Ishikawa (cell line): ENCODE measurements at regions not wholly inside any gene's neighbourhood (a gene's known extent, or its start where the extent isn't known, plus 50 kb on each side); places are given as distances from the start of the nearest gene placed in this dataset.

Experiments
- CEBPB ChIP-seq: IDR thresholded peaks from 2 replicates; pipeline ENCODE4 v1.6.1; 2012
- CREB1 ChIP-seq: IDR thresholded peaks from 2 replicates; pipeline ENCODE4 v1.6.1; 2012; ENCODE audit warnings: low read depth
- EP300 ChIP-seq: IDR thresholded peaks from 2 replicates; pipeline ENCODE4 v1.6.1; 2012; ENCODE audit warnings: borderline replicate concordance
- FOXM1 ChIP-seq: IDR thresholded peaks from 2 replicates; pipeline ENCODE4 v1.6.1; 2012; ENCODE audit warnings: low read depth, borderline replicate concordance
- RAD21 ChIP-seq: IDR thresholded peaks from 2 replicates; pipeline ENCODE4 v1.6.1; 2012; ENCODE audit warnings: low read depth
- TAF1 ChIP-seq: IDR thresholded peaks from 2 replicates; pipeline ENCODE4 v1.6.1; 2012; ENCODE audit warnings: low read depth, mild to moderate bottlenecking
- TEAD4 ChIP-seq: IDR thresholded peaks from 2 replicates; pipeline ENCODE4 v1.6.1; 2012

DNA sequence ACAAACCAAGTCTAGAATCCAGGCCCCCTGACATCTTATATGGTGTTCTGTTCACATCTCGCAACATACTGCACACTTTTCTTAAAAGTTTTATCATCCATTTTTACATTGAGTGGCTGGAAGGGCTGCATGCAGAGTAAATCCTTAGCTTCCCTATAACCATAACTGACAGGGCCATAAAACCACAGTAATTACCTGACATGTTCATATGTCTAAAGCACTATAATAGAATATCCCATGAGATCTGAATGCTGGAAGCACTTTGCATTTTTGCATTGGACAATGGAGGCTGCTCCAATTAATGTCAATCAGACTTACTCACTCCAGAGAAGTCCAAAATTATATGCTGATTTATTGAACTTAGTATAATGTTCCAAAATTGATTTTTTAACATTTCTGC is 86.6 kb upstream of the HES1 start:
- TF ChIP-seq FOXM1 (no peak), CEBPB (no peak), RAD21 (no peak), EP300 (no peak), TAF1 (no peak), TEAD4 (no peak), CREB1 (no peak)
